ENCODE measurements at regions not wholly inside any gene's neighbourhood (a gene's known extent, or its start where the extent isn't known, plus 50 kb on each side); places are given as distances from the start of the nearest gene placed in this dataset.

DNA sequence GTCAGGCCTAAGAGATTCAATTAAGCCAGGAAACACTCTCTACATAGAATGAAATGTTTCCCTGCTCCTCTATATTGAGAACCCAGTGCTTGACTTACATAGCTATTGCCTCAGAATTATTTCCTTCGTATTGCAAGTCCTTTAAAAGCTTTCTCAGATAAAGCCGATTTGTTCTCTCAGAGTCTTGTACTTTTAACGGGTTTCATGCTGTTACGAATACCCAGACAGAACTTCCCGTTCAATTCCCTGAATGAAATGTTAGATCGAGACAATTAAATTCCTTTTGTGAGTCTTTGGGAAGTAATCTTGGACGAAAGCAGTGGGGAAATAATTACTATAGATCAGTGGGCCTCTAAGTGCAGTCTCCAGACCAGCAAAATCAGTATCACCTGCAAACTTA lies 102.8 kb upstream of the CHL1 start:
- TF ChIP-seq POLR2A (IDR thresholded peaks at IDR 0.05; ENCODE audit: low read depth, low read length) (no peak), RAD21 (IDR thresholded peaks at IDR 0.05; ENCODE audit: low read length) (no peak), MXI1 (IDR thresholded peaks at IDR 0.05; ENCODE audit: borderline replicate concordance, low read depth, low read length) (no peak), FOS (IDR thresholded peaks at IDR 0.05; ENCODE audit: low read depth, low read length) (no peak), NFE2L2 (IDR thresholded peaks at IDR 0.05; ENCODE audit: low read depth, low read length) (no peak), MAFK (IDR thresholded peaks at IDR 0.05; ENCODE audit: low read depth, low read length) (no peak)
- TF ChIP-seq, protein P1, sequence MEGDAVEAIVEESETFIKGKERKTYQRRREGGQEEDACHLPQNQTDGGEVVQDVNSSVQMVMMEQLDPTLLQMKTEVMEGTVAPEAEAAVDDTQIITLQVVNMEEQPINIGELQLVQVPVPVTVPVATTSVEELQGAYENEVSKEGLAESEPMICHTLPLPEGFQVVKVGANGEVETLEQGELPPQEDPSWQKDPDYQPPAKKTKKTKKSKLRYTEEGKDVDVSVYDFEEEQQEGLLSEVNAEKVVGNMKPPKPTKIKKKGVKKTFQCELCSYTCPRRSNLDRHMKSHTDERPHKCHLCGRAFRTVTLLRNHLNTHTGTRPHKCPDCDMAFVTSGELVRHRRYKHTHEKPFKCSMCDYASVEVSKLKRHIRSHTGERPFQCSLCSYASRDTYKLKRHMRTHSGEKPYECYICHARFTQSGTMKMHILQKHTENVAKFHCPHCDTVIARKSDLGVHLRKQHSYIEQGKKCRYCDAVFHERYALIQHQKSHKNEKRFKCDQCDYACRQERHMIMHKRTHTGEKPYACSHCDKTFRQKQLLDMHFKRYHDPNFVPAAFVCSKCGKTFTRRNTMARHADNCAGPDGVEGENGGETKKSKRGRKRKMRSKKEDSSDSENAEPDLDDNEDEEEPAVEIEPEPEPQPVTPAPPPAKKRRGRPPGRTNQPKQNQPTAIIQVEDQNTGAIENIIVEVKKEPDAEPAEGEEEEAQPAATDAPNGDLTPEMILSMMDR (conservative IDR thresholded peaks at IDR 0.05; ENCODE audit: low read depth, low read length), result no peak
